ENCODE measurements at regions not wholly inside any gene's neighbourhood (a gene's known extent, or its start where the extent isn't known, plus 50 kb on each side); places are given as distances from the start of the nearest gene placed in this dataset.

- in situ Hi-C loops (cut with HindIII; ENCODE audit: low pct_ligation_motif_present, low pct_unique_long_range_greater_than_20kb, low sequenced_read_pairs), result no loop called here
Observed at GRCh38 chr11:112856591-112856990, 104.6 kb upstream of the NCAM1 start.

GRCh38 chr11:112858289-112859023 is 102.8 kb upstream of the NCAM1 start:
- in situ Hi-C loops (cut with HindIII; ENCODE audit: low pct_ligation_motif_present, low pct_unique_long_range_greater_than_20kb, low sequenced_read_pairs), result no loop called here
- no peak for DNase-seq

More at GRCh38 chr11:112856591-112856990, 104.6 kb upstream of the NCAM1 start:
- DNase-seq, result no peak

- in situ Hi-C loops (cut with HindIII; ENCODE audit: low pct_ligation_motif_present, low pct_unique_long_range_greater_than_20kb, low sequenced_read_pairs), result no loop called here
- no peak for DNase-seq
Observed at GRCh38 chr11:112859787-112860186, 101.4 kb upstream of the NCAM1 start.

GRCh38 chr11:112861356-112861755 is 99.9 kb upstream of the NCAM1 start:
- in situ Hi-C loops (cut with HindIII; ENCODE audit: low pct_ligation_motif_present, low pct_unique_long_range_greater_than_20kb, low sequenced_read_pairs), result no loop called here
- no peak for DNase-seq

- in situ Hi-C loops (cut with HindIII; ENCODE audit: low pct_ligation_motif_present, low pct_unique_long_range_greater_than_20kb, low sequenced_read_pairs), result no loop called here
- no peak for DNase-seq
Observed at GRCh38 chr11:112863305-112863704, 97.9 kb upstream of the NCAM1 start.

GRCh38 chr11:112864672-112865071 is 96.5 kb upstream of the NCAM1 start:
- in situ Hi-C loops (cut with HindIII; ENCODE audit: low pct_ligation_motif_present, low pct_unique_long_range_greater_than_20kb, low sequenced_read_pairs), result no loop called here
- DNase-seq, result no peak

GRCh38 chr11:112871909-112872500 is 89.2 kb upstream of the NCAM1 start:
- in situ Hi-C loops (cut with HindIII; ENCODE audit: low pct_ligation_motif_present, low pct_unique_long_range_greater_than_20kb, low sequenced_read_pairs), result no loop called here
- no peak for DNase-seq

- in situ Hi-C loops (cut with HindIII; ENCODE audit: low pct_ligation_motif_present, low pct_unique_long_range_greater_than_20kb, low sequenced_read_pairs), result no loop called here
- no peak for DNase-seq
Observed at GRCh38 chr11:112874980-112875379, 86.2 kb upstream of the NCAM1 start.

- no peak for DNase-seq
- in situ Hi-C loops (cut with HindIII; ENCODE audit: low pct_ligation_motif_present, low pct_unique_long_range_greater_than_20kb, low sequenced_read_pairs), result no loop called here
Observed at GRCh38 chr11:112877581-112877980, 83.6 kb upstream of the NCAM1 start.

- no peak for DNase-seq
- in situ Hi-C loops (cut with HindIII; ENCODE audit: low pct_ligation_motif_present, low pct_unique_long_range_greater_than_20kb, low sequenced_read_pairs), result no loop called here
Observed at GRCh38 chr11:112878033-112878601, 83.1 kb upstream of the NCAM1 start.

GRCh38 chr11:112880495-112880894 is 80.7 kb upstream of the NCAM1 start:
- in situ Hi-C loops (cut with HindIII; ENCODE audit: low pct_ligation_motif_present, low pct_unique_long_range_greater_than_20kb, low sequenced_read_pairs), result no loop called here
- no peak for DNase-seq

- DNase-seq, result peak; percentile 49
- in situ Hi-C loops (cut with HindIII; ENCODE audit: low pct_ligation_motif_present, low pct_unique_long_range_greater_than_20kb, low sequenced_read_pairs), result no loop called here
Observed at GRCh38 chr11:112881461-112881860, 79.8 kb upstream of the NCAM1 start.

GRCh38 chr11:112882494-112883381 is 78.5 kb upstream of the NCAM1 start:
- DNase-seq, result no peak

GRCh38 chr11:112884012-112884767 is 77.0 kb upstream of the NCAM1 start:
- in situ Hi-C loops (cut with HindIII; ENCODE audit: low pct_ligation_motif_present, low pct_unique_long_range_greater_than_20kb, low sequenced_read_pairs), result no loop called here
- no peak for DNase-seq

More at GRCh38 chr11:112882494-112883381, 78.5 kb upstream of the NCAM1 start:
- in situ Hi-C loops (cut with HindIII; ENCODE audit: low pct_ligation_motif_present, low pct_unique_long_range_greater_than_20kb, low sequenced_read_pairs), result no loop called here

- DNase-seq, result no peak
- in situ Hi-C loops (cut with HindIII; ENCODE audit: low pct_ligation_motif_present, low pct_unique_long_range_greater_than_20kb, low sequenced_read_pairs), result no loop called here
Observed at GRCh38 chr11:112885744-112886433, 75.3 kb upstream of the NCAM1 start.

GRCh38 chr11:112886434-112887370 is 74.5 kb upstream of the NCAM1 start:
- DNase-seq, result no peak
- in situ Hi-C loops (cut with HindIII; ENCODE audit: low pct_ligation_motif_present, low pct_unique_long_range_greater_than_20kb, low sequenced_read_pairs), result no loop called here

- no peak for DNase-seq
- in situ Hi-C loops (cut with HindIII; ENCODE audit: low pct_ligation_motif_present, low pct_unique_long_range_greater_than_20kb, low sequenced_read_pairs), result no loop called here
Observed at GRCh38 chr11:112889446-112889845, 71.8 kb upstream of the NCAM1 start.
